SK-N-MC (cell line): ENCODE measurements at regions not wholly inside any gene's neighbourhood (a gene's known extent, or its start where the extent isn't known, plus 50 kb on each side); places are given as distances from the start of the nearest gene placed in this dataset.

Source experiments
- EZH2 ChIP-seq: fragments of 200-600 bp; sonication (generic); IDR thresholded peaks from one replicate; pipeline ENCODE4 v1.6.1; 2017; ENCODE audit warnings: antibody characterized with exemption
- POLR2AphosphoS5 ChIP-seq: IDR thresholded peaks from 2 replicates; pipeline ENCODE4 v1.6.1; 2012; ENCODE audit warnings: mild to moderate bottlenecking, low read depth, low read length, borderline replicate concordance

DNA sequence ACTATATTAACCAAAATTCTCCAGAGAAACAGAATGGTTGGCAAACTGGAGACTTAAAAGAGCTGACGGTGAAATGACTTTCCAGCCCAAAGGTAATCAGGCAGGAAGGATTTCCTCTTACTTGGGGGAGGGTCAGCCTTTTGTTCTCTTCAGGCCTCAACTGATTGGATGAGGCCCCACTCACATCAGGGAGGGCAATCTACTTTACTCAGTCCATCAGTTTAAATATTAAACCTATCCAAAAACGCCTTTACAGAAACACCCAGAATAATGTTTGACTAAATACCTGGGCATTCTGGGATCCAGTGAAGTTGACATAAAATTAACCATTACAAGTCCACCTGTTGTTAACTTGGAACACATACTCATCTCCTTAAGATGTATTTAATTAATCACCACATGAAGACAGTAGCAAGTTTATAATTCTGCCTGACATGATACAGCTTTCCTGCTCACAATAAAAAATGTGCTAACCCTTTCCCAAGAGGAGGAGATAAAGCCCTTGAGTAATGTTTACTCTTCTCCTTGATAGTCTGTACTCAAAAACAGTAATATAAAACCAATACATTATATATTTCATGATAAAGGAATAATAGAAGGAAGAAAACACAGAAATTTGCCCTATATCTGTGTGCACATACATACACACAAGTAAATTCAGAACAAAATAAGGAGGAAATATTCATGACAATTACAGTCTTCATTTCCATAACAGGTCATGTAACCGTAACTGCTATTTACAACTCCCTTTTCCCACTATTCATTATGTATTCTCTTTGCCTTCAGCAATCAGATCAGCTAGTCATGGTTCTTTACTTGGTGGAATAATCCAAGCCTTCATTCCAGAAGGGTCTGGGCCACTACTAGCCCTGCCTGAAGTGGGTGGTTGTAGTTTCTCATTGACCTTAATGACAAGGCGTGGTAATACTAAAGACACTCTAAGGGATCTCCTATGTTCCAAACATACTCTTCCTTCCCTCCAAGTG is 107.5 kb upstream of the RUNX1 start:
- TF ChIP-seq EZH2, result no peak
- no peak for TF ChIP-seq POLR2AphosphoS5
